Activated CD8-positive, alpha-beta T cell treated with anti-CD3 and anti-CD28 coated beads, Interleukin-2, amount 10 ng/mL, durations not matched to agents 7 days and 5 days (primary cell): ENCODE measurements at regions not wholly inside any gene's neighbourhood (a gene's known extent, or its start where the extent isn't known, plus 50 kb on each side); places are given as distances from the start of the nearest gene placed in this dataset.

ENCODE experiments used
- ATAC-seq: fragments of 150-1000 bp; cut with Tn5 transposase; one replicate; pipeline ENCODE4 v1.10.0; 2021; ENCODE audit warnings: moderate library complexity
- CTCF ChIA-PET: fragments of 350-600 bp; sonication (Branson Sonifier 250); formaldehyde crosslinking; loops from one replicate; lab custom pipeline; 2021; ENCODE audit warnings: antibody characterized with exemption; lab: Charles Lee
- POLR2A ChIA-PET: fragments of 350-600 bp; sonication (Branson Sonifier 250); formaldehyde crosslinking; loops from one replicate; lab custom pipeline; 2021; ENCODE audit warnings: antibody characterized with exemption; lab: Charles Lee
- DNase-seq: peaks from one replicate; pipeline ENCODE4 v3.0.0-alpha.2; 2020
- H3K27ac Mint-ChIP-seq: one replicate; pipeline ENCODE4 v1.8.0; 2021; ENCODE audit warnings: mild to moderate bottlenecking, mixed read lengths
- H3K27me3 Mint-ChIP-seq: one replicate; pipeline ENCODE4 v1.8.0; 2021; ENCODE audit warnings: low read depth, mixed read lengths
- H3K36me3 Mint-ChIP-seq: one replicate; pipeline ENCODE4 v1.8.0; 2021; ENCODE audit warnings: low read depth, mixed read lengths
- H3K4me1 Mint-ChIP-seq: one replicate; pipeline ENCODE4 v1.8.0; 2021; ENCODE audit warnings: low read depth, mixed read lengths
- H3K4me3 Mint-ChIP-seq: one replicate; pipeline ENCODE4 v1.8.0; 2021; ENCODE audit warnings: mild to moderate bottlenecking, mixed read lengths
- H3K9me3 Mint-ChIP-seq: one replicate; pipeline ENCODE4 v1.8.0; 2022; ENCODE audit warnings: mixed read lengths; ENCODE audit not compliant: insufficient read depth

DNA sequence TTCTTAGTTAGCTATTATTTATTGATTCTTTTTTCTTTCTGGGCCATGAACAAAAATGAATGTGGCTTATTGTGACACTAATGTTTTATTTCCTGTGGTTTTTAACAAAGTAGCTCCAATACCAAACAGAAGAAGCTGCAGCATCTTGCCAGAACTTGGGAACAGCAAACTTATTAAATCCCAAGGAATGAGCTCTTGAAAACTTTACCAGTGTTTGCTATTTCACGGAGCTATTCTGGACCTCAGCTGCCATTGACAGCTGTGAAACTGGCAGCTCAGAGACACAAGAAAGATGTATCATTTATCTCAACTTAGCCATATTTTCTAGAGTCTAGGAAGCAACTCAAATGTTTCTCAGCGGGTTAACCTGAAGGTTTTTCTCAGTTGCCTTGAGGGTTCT is 91.0 kb upstream of the NEUROD1 start:
- H3K4me1 Mint-ChIP-seq, result peaks cover 3% of the 10 kb centered on the region
- ATAC-seq, result no peak
- ChIA-PET CTCF (interaction anchor here (1.0 to 1.4 kb wide), 5 partner anchors 10 to 182 kb away, joined by 3 to 5 read pairs (median 3); no protein-coding TSS in a partner anchor), POLR2A (no interaction called here)
- H3K27ac Mint-ChIP-seq, result no peak overlapping the region
- peaks cover 5% of the 10 kb centered on the region for H3K27me3 Mint-ChIP-seq
- H3K4me3 Mint-ChIP-seq, result no peak overlapping the region
- DNase-seq, result no peak
- no peaks in the 10 kb centered on the region for H3K9me3 Mint-ChIP-seq
- no peaks in the 10 kb centered on the region for H3K36me3 Mint-ChIP-seq

DNA sequence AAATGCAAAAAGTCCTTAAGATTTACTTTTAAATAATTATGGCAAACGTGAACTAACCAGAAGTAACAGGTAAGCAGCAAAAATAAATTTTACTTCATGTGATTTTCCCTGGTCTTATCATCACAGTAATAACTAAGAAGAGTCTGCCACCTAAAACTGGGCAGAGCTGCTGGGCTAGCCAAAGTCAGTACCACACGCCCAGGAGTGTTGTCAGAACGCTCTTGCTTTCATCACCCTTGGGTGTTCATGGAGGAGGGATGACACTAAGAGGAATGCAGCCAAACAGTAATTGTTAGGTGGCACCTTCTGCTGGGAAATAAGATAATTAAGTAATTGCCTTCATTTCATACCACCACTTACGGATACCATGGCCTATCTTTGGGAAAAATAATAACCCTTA is 92.0 kb upstream of the NEUROD1 start:
- POLR2A ChIA-PET, result no interaction called here
- CTCF ChIA-PET, result interaction anchor here (0.7 to 1.3 kb wide), 3 partner anchors 15 to 189 kb away, joined by 3 read pairs; no protein-coding TSS in a partner anchor
- no peak for DNase-seq
- Mint-ChIP-seq H3K4me1 (peaks cover 3% of the 10 kb centered on the region), H3K27ac (no peak overlapping the region), H3K9me3 (no peaks in the 10 kb centered on the region), H3K27me3 (peaks cover 5% of the 10 kb centered on the region), H3K4me3 (no peak overlapping the region), H3K36me3 (no peaks in the 10 kb centered on the region)
- no peak for ATAC-seq

DNA sequence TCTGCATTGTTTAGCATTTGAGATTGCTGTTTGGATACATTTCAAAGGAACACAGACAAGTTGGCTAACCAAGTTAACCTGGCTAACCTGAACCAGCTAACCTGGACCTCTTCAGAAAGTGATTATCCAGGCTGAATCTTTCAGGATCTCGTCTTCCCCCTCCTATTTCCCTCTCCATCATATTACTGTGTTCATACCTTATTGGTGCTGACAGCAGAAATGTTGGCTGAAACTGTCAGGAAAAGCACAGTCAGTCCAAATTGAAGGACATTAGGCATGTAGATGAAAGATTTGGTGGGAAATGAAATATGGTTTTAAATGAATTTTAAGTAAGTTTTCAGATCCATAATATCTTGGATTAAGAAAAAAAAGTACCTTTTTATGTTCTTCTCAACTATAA is 92.5 kb upstream of the NEUROD1 start:
- Mint-ChIP-seq H3K27ac (no peak overlapping the region), H3K36me3 (no peaks in the 10 kb centered on the region), H3K27me3 (peaks cover 5% of the 10 kb centered on the region), H3K4me3 (no peak overlapping the region), H3K4me1 (peaks cover 3% of the 10 kb centered on the region), H3K9me3 (no peaks in the 10 kb centered on the region)
- no peak for DNase-seq
- ChIA-PET POLR2A (no interaction called here), CTCF (no interaction called here)
- ATAC-seq, result no peak

DNA sequence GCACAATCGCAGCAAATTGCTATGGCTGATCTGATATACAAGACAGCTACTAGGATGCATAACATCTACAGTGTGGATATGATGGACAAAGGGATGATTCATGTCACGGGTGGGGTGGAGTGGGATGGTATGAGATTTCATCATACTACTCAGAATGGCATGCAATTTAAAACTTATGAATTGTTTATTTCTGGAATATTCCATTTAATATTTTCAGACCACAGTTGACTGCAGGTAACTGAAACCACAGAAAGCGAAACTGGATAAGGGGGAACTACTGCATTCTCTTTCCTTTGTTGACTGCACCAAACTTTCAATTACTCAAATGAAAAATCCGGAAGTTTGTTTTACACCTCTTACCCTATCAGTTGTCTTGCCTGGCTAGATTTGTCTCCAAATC is 94.4 kb upstream of the NEUROD1 start:
- DNase-seq (no peak), ATAC-seq (no peak)
- H3K9me3 Mint-ChIP-seq, result no peaks in the 10 kb centered on the region
- no peaks in the 10 kb centered on the region for H3K36me3 Mint-ChIP-seq
- ChIA-PET POLR2A (no interaction called here), CTCF (interaction anchor here (0.5 to 0.6 kb wide), 2 partner anchors 32 to 180 kb away, joined by 3 read pairs; no protein-coding TSS in a partner anchor)
- H3K4me1 Mint-ChIP-seq, result peaks cover 3% of the 10 kb centered on the region
- no peaks in the 10 kb centered on the region for H3K27me3 Mint-ChIP-seq
- no peak overlapping the region for H3K4me3 Mint-ChIP-seq
- H3K27ac Mint-ChIP-seq, result no peak overlapping the region

DNA sequence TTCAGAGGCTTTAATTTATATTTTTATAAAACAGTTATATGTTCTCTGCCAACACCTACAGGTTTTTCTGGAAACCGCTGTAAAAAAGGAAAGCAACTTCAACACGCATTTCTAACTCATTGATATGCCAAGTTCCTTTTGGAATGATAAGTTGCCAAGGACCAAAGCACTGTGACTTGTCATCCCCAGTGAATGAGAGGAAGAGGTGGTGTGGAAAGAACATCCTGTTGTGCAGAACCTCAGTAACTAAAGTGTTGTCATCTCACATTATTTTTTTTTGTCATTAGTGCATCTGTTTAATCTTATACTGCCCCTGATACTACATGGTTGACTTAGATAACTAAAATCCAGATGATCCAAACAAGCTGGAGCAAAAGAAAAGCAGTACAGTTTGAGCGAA is 96.0 kb upstream of the NEUROD1 start:
- POLR2A ChIA-PET, result interaction anchor here (0.6 kb wide), 1 partner anchor 205 kb away, joined by 3 read pairs; no protein-coding TSS in a partner anchor
- Mint-ChIP-seq H3K27me3 (no peaks in the 10 kb centered on the region), H3K4me3 (no peak overlapping the region), H3K27ac (no peak overlapping the region), H3K4me1 (peaks cover 3% of the 10 kb centered on the region), H3K9me3 (no peaks in the 10 kb centered on the region), H3K36me3 (no peaks in the 10 kb centered on the region)
- ATAC-seq, result no peak
- CTCF ChIA-PET, result interaction anchor here (1.1 kb wide), 1 partner anchor 127 kb away, joined by 4 read pairs; no protein-coding TSS in a partner anchor
- no peak for DNase-seq

DNA sequence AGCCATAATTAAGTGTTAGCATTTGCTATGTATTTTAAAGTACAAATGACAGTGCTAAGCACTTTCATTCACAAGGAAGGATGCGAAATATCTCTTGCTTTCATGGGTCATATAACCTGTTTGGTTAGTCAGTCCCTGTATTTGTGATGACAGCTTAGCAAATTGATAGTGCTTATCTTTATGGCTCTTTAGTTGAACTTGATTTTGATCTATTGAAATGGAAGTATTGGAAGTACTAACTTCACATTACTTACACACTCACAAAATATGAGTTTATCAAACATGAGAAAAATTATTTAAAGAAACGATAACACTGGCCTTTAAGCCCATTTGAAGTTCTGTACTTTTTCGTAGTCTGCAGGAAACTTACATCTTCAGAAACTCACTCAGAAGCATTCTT is 97.4 kb upstream of the NEUROD1 start:
- Mint-ChIP-seq H3K4me1 (peaks cover 3% of the 10 kb centered on the region), H3K9me3 (no peaks in the 10 kb centered on the region)

DNA sequence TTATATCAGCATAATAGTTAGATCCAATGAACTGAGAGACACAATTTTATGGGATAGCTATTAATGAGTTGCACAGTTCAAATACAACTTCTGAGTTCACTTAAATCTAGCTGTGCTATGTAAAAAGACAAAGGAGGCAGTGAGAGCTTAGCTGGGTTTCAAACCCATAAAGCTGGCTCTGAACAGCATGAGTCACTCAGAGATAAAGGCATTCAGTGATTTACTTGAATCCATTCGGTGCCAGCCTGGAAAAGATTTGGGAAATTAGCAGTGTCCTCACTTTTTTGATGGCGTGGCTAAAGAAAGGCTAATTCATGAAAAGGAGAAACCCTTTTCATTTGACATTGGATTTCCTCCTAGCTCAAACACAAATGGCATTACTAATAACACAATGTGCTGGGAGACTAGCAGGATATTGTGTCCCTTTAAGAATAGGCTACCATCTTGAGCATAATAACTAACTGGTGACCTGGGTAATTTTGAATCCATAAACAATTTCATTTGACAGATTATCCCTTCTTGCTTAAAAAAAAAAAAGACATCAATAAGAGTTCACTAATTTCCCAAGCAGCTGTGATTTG is 98.4 kb upstream of the NEUROD1 start:
- CTCF ChIA-PET, result interaction anchor here (0.6 to 1.5 kb wide), 2 partner anchors 14 to 126 kb away, joined by 3 to 5 read pairs; no protein-coding TSS in a partner anchor
- DNase-seq (no peak), ATAC-seq (no peak)
- POLR2A ChIA-PET, result no interaction called here
- no peaks in the 10 kb centered on the region for H3K4me1 Mint-ChIP-seq
- H3K27me3 Mint-ChIP-seq, result no peaks in the 10 kb centered on the region
- H3K4me3 Mint-ChIP-seq, result no peak overlapping the region
- no peaks in the 10 kb centered on the region for H3K36me3 Mint-ChIP-seq
- no peaks in the 10 kb centered on the region for H3K9me3 Mint-ChIP-seq
- no peak overlapping the region for H3K27ac Mint-ChIP-seq

More for the DNA sequence above, 97.4 kb upstream of the NEUROD1 start:
- no peak overlapping the region for H3K27ac Mint-ChIP-seq
- no peaks in the 10 kb centered on the region for H3K27me3 Mint-ChIP-seq
- POLR2A ChIA-PET, result no interaction called here
- CTCF ChIA-PET, result interaction anchor here (1.0 kb wide), 1 partner anchor 35 kb away, joined by 3 read pairs; no protein-coding TSS in a partner anchor
- no peaks in the 10 kb centered on the region for H3K36me3 Mint-ChIP-seq
- ATAC-seq (no peak), DNase-seq (no peak)
- H3K4me3 Mint-ChIP-seq, result no peak overlapping the region

DNA sequence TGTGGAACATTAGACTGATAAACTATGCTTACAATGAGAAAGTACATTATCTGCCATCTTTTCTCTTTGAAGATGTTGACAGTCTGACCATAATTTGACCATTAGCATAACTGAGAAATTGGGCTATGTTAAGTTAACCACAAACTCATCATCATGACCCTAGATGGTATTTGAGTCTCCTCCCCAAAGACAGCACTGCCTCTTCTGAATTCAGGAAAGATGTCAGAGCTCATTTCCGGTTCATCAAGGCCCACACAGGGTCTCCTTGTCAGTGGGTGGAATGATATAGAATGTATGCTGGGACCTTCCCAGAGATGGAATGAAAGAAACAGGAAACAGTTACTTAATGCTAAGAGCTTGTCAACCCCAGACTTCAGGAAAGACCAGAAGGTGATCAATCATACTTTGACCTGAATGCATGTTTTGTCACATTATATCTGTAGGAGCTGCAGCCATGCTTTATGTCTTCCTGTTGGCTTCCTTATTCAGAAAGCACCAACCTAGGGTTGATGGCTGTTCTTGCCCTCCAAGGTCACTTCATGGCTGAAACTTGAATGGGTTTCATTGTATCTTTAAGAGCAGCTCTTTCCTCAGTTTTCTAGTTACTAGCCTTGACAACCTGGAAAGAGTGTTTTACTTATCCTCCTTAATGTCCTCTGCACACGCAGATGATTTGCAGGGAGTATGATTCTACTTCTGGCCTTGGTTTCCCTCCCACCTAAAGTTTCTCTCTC is 99.1 kb upstream of the NEUROD1 start:
- ChIA-PET POLR2A (no interaction called here), CTCF (interaction anchor here (0.6 to 1.5 kb wide), 3 partner anchors 9 to 125 kb away, joined by 3 to 5 read pairs (median 3); no protein-coding TSS in a partner anchor)
- no peak overlapping the region for H3K27ac Mint-ChIP-seq
- no peak overlapping the region for H3K4me3 Mint-ChIP-seq
- no peak for DNase-seq
- H3K27me3 Mint-ChIP-seq, result no peaks in the 10 kb centered on the region
- ATAC-seq, result no peak
- H3K36me3 Mint-ChIP-seq, result no peaks in the 10 kb centered on the region
- H3K9me3 Mint-ChIP-seq, result no peaks in the 10 kb centered on the region
- H3K4me1 Mint-ChIP-seq, result no peaks in the 10 kb centered on the region

DNA sequence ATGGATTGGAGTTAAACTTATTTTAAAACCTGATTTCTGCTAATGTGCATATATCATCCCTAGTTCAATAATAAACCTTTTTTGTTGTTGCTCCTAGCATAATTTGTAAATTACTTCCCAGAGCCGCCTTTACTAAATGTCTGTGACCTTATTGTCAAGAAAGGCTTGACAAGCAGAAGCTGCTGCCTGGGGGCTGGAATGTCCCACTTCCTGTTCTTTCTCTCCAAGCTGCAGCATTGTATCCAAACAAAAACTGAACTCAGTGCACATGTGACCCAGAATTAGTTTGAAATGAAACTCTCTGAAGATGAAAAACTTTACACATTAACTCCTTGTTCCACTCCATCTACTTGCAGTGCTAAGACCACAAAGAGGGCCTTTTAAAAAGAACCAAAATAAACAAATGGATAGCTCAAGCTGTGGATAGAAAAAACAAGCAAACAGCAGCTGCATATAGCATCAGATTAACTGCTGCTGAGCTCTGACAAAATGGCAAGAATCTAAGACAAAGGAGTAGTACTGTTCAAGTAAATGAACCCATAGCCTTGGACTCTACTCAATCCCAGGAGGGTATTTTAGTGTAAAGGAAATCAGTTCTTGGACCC is 99.8 kb upstream of the NEUROD1 start:
- POLR2A ChIA-PET, result no interaction called here
- CTCF ChIA-PET, result interaction anchor here (0.9 to 1.5 kb wide), 3 partner anchors 8 to 124 kb away, joined by 3 to 5 read pairs (median 3); no protein-coding TSS in a partner anchor
- ATAC-seq, result no peak

DNA sequence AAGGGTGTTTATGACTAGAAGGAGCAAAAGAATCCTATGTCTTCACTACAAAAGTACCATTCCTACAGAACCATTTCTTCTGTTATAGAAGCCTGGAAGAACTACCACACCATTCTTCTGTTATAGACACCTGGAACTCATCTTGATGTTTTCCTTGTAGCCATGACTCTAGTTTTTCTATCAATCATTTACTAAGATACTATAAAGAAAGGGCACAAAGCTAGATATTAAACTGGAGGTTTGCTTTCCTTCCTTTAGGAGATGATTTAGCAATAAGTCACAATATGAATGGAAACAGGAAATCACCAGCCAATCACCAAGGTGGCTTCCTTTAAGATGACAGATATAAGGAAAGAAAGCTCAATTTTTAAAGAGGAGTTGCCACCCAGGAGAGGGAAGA is 100.3 kb upstream of the NEUROD1 start:
- H3K4me3 Mint-ChIP-seq, result no peak overlapping the region
- no peak for DNase-seq
- no peaks in the 10 kb centered on the region for H3K36me3 Mint-ChIP-seq
- CTCF ChIA-PET, result interaction anchor here (1.1 kb wide), 1 partner anchor 9 kb away, joined by 3 read pairs; no protein-coding TSS in a partner anchor
- no peaks in the 10 kb centered on the region for H3K4me1 Mint-ChIP-seq
- no peak for ATAC-seq
- no peaks in the 10 kb centered on the region for H3K27me3 Mint-ChIP-seq
- no peaks in the 10 kb centered on the region for H3K9me3 Mint-ChIP-seq
- POLR2A ChIA-PET, result no interaction called here
- H3K27ac Mint-ChIP-seq, result no peak overlapping the region

More for the DNA sequence above, 99.8 kb upstream of the NEUROD1 start:
- Mint-ChIP-seq H3K4me3 (no peak overlapping the region), H3K27me3 (no peaks in the 10 kb centered on the region), H3K9me3 (no peaks in the 10 kb centered on the region), H3K27ac (no peak overlapping the region), H3K36me3 (no peaks in the 10 kb centered on the region), H3K4me1 (no peaks in the 10 kb centered on the region)
- DNase-seq, result no peak

DNA sequence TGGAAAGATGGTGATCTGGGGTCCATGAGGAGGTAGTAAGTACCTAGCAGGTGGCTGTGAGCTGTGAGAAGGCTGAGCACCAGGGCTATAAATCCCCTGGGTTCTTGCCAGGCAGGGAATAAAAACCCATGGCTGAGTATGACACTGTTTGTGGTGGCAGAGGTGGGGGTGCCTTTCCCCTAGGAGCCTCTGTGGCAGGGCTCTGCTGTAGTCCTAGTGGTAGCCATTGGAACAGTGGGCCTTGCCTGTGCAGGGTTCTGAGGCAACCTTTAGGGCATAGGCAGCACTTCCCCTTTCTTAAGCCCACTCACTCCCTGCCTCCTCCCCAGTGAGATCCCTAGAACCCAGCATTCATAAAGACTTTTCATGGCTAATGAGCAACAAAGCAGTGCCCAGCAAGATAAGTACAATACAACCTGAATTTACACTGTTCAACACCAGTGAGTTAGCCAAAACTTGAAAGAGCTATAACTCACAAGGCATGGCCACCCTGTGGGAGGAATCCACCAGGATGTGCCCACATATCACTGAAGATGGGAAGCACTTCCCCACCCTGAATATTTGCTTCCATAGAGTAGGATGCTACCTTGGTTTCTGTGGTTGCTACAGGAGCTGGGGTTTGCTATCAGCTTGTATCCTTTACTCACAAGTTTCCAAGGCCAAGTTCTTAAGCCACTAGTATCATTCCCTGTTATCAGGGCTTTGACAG is 100.9 kb upstream of the NEUROD1 start:
- Mint-ChIP-seq H3K27ac (no peak overlapping the region), H3K27me3 (no peaks in the 10 kb centered on the region), H3K36me3 (no peaks in the 10 kb centered on the region), H3K4me3 (no peak overlapping the region), H3K9me3 (no peaks in the 10 kb centered on the region), H3K4me1 (no peaks in the 10 kb centered on the region)
- DNase-seq, result no peak
- ATAC-seq, result no peak
- ChIA-PET CTCF (interaction anchor here (1.0 to 1.1 kb wide), 2 partner anchors 10 to 123 kb away, joined by 3 read pairs; no protein-coding TSS in a partner anchor), POLR2A (no interaction called here)
